ENCODE measurements at regions not wholly inside any gene's neighbourhood (a gene's known extent, or its start where the extent isn't known, plus 50 kb on each side); places are given as distances from the start of the nearest gene placed in this dataset.

- no peak for DNase-seq (ENCODE audit: low read depth in 2 of 2)
Measured at GRCh38 chr6:128667339-128667858, 147.0 kb upstream of the PTPRK start.

GRCh38 chr6:128666405-128666804 lies 146.0 kb upstream of the PTPRK start:
- no peak for DNase-seq (ENCODE audit: low read depth in 2 of 2)

DNA sequence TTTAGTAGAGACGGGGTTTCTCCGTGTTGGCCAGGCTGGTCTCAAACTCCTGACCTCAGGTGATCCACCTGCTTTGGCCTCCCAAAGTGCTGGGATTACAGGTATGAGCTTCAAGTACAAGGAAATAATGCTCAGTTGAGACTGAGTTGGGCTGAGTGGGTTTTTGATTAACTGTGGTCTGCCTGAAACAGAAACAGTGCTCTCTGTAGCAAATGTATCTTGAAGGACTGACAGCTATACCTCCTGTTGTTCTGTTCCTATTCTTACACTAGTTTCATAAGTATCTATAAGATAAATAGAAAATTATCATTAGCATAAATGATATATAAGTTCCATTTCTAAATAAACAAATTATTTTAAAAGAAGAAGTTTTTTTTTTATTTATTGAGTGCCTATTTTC lies 142.8 kb upstream of the PTPRK start:
- no peak for DNase-seq (ENCODE audit: low read depth in 2 of 2)

DNA sequence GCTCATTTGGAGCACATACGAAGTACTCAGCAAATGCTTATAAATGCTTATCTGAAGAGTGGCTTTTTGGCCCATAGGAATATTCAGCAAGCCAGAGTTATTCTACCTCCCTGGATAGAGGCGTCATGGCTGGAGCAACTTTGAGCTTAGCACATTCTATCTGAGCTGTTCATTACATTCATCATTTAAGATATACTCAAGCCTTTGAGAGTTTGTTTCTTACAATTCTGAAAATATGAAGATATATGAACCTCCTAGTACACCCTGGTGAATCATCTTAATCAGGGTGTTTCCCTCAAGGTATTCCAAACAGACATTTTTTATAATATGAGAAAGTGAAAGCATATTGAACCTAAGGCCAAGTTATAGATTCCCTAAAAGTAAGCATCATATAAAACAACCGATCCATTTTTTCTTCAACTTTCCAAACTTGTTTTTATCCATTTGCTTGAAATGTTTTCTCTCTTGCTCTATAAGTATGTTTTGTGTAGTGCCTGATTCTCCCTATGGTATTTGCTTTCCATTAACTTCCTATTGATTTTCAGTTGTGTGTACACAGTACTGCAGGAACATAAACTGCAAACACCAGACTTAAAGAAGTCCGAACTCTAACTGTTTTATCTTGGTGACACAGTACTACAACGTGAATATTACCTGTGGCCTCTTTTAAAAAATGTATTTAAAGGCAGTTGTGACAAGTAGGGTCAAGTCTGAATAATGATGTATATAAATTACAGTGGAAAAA lies 139.7 kb upstream of the PTPRK start:
- no peak for DNase-seq (ENCODE audit: low read depth in 2 of 2)

DNA sequence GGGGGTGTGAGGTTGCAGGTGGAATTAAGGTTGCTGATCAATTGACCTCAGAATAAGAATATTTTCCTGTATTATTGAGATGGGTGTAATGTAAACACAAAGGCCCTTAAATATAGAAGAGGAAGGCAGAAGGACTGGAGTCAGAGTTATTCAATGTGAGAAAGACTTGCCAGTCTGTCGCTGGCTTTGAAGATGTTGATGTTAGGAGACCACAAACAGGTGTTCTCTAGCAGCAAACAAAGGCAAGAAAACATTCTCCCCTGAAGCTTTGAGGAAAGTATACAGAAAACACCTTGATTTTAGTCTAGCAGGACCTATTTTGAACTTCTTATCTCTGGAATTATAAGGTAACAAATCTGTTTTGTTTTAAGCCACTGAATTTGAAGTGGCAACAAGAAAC lies 138.9 kb upstream of the PTPRK start:
- no peak for DNase-seq (ENCODE audit: low read depth in 2 of 2)

DNA sequence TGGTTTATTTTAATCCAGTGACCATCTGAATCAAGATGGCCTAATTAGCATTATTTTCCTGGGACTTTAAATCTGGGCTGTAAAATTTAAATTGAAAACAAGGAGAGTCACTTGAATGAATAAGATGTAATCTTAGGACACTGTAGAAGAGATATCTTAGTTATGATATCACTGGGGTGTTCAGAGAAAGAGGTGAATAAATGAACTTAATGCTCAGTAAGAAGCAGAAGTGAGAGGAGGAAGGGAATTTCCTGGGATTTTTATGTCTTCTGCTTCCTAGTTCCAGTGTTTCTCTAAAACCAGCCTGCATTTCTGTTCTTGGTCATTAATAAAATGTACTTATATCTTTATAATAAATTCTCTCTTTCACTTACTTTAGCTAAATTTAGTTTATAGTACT lies 136.8 kb upstream of the PTPRK start:
- no peak for DNase-seq (ENCODE audit: low read depth in 2 of 2)

DNA sequence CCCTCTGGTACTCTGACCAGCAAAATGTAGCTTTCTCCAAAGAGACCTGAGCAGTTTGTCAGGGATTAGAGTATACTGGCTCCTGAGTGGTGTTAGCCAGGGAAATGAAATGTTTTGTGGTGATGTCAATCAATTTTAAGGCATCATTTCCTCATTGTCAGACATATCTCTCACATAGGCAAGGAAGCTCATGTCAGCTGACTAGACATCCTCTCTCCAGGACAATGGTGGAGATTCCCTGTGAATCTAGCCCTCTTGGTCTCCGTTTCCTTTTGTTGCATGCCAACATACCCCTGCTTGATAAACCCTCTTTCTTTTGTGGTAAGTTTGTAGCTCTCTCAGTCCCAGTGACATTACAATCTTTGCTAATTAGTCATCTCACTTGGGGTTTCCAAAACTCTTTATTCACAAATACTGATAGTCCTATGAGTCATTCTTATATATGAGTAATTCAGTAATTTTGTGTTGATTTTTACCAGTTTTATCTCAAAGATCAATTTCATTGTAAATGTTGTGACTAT lies 135.6 kb upstream of the PTPRK start:
- DNase-seq (ENCODE audit: low read depth in 2 of 2), result no peak

GRCh38 chr6:128648022-128648598 lies 127.7 kb upstream of the PTPRK start:
- no peak for DNase-seq (ENCODE audit: low read depth in 2 of 2)

GRCh38 chr6:128642132-128642531 lies 121.7 kb upstream of the PTPRK start:
- DNase-seq (ENCODE audit: low read depth in 2 of 2), result no peak

- DNase-seq (ENCODE audit: low read depth in 2 of 2), result no peak
Measured at GRCh38 chr6:128641703-128642102, 121.3 kb upstream of the PTPRK start.

DNA sequence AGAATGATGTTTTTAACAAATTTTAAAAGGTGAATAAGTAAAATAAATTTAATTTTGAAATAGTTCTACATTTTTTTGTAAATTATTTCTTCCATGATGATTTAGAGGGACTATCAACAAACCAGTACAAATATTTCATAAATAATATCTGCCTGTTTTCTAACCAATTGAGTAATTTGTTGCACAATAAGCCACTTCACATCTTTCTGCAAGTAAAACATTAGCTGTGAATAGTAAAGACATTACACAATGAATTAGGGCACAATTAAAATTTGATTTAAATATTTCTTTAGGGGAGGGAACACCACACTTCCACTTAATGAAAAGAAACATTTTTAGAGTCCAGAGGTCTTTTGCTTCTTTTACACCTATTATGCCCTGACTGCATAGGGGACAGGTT lies 118.4 kb upstream of the PTPRK start:
- DNase-seq (ENCODE audit: low read depth in 2 of 2), result no peak

DNA sequence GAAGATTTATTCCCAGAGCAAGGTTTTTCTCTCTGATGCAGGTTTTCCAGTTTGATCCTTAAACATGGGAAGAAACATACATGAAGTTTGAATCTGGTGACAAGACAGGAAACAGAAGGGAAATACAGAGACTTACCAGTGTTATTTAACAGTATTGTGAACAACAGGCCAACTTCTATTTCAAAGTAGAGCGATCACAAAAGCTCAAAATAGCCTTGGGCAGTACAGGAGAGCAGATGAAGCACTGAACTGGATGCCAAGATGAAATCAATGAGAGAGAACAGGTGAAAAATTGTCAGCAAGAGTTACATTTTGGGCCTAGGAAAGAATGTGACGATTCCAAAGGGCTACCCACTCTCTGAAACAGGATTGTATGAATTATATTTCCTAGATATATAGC lies 114.8 kb upstream of the PTPRK start:
- DNase-seq (ENCODE audit: low read depth in 2 of 2), result no peak

GRCh38 chr6:128632131-128632530 lies 111.7 kb upstream of the PTPRK start:
- no peak for DNase-seq (ENCODE audit: low read depth in 2 of 2)

DNA sequence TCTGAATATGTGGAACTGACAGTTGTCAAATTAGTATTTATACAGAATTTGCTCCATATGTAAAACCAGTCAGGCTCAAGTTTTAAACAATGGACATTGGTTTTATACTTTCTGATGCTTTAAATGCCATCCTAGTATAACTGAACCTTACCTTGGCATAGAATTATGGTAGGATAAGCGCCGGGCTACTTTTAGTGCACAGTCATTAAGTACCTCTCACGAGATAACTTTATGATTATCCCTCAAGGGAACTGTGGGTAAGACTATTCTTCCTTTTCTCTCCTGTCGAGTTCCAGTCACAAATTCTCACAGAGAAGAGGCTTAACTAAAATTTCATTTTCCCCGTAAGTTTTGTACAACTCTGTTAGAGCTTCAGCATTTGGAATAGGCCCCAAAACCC lies 110.6 kb upstream of the PTPRK start:
- no peak for DNase-seq (ENCODE audit: low read depth in 2 of 2)

- no peak for DNase-seq (ENCODE audit: low read depth in 2 of 2)
Measured at GRCh38 chr6:128630213-128630612, 109.8 kb upstream of the PTPRK start.

GRCh38 chr6:128617285-128617684 lies 96.9 kb upstream of the PTPRK start:
- DNase-seq (ENCODE audit: low read depth in 2 of 2), result no peak

GRCh38 chr6:128616342-128616741 lies 95.9 kb upstream of the PTPRK start:
- DNase-seq (ENCODE audit: low read depth in 2 of 2), result no peak

DNA sequence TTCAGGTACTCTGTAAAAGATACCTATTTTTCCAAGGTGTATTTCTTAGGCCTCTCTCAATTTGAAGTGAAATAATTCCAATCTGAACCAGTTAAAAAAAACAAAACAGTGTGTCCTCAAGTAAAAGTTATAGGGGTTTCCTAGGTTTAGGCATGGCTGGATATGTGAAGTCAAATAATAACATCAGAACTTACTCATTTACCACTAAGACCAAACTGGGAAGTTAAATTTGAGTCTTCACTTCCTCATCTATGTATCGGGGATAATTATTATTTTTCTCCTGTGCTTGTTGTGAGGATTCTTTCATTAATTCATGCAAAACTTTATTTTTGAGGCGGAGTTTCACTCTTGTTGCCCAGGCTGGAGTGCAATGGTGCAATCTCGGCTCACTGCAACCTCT lies 86.2 kb upstream of the PTPRK start:
- DNase-seq (ENCODE audit: low read depth in 2 of 2), result no peak

- DNase-seq (ENCODE audit: low read depth in 2 of 2), result no peak
Measured at GRCh38 chr6:128605961-128606360, 85.6 kb upstream of the PTPRK start.

GRCh38 chr6:128601060-128601459 lies 80.7 kb upstream of the PTPRK start:
- DNase-seq (ENCODE audit: low read depth in 2 of 2), result no peak

DNA sequence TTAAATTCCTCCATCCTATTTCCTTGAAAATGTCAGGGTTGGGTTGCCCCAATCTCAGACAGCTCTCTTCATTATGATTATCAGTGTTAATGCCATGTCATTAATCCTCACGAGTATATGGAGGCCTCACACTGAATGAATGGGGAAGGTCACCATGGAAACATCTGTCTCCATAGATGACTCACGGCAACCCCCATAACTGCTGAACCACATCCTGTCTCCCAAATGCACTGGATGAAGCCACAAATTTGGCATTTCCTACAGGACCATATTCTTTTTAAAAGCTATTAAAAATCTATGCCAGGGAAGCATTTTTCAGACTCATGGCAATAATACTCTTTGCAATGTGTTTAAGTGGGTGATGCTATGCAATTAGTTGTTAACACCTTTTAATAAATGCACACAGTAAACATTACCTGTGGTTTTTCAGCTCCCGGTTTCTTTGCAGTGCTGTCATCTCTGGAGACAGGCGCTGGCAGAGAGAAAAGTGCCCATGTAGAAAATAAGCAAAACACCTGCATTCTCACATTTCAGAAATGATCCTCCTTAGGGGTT lies 80.1 kb upstream of the PTPRK start:
- no peak for DNase-seq (ENCODE audit: low read depth in 2 of 2)

GRCh38 chr6:128599036-128599435 lies 78.6 kb upstream of the PTPRK start:
- DNase-seq (ENCODE audit: low read depth in 2 of 2), result no peak

DNA sequence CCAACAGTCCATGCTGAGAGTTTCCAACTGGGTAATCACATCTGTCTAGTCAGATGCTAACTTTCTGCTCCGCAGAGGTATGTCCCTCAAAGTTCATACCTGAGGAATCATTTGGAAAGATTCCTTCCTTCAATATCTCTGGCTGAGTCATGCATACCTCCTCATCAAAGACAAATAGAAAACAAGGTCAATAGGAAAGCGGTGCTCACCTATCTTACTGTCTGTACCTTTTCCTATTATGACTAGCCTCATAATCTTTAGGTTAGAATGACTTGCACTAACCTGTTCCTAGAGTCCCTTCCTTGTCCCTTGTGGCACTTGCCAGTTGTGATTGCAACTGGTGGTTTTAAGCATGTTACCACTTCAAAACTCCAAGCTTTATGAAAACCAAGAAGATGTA lies 78.2 kb upstream of the PTPRK start:
- DNase-seq (ENCODE audit: low read depth in 2 of 2), result no peak
